Astrocyte of the hippocampus (primary cell): ENCODE measurements at regions not wholly inside any gene's neighbourhood (a gene's known extent, or its start where the extent isn't known, plus 50 kb on each side); places are given as distances from the start of the nearest gene placed in this dataset.

Experiments
- DNase-seq: peaks from one replicate; pipeline ENCODE4 v3.0.0; 2011; ENCODE audit warnings: low read depth, low spot score

- DNase-seq = no peak
Observed at GRCh38 chr18:78672862-78673446, 306.7 kb upstream of the SALL3 start.

GRCh38 chr18:78673516-78674321 is 305.9 kb upstream of the SALL3 start:
- DNase-seq = no peak

GRCh38 chr18:78675231-78675630 is 304.4 kb upstream of the SALL3 start:
- no peak for DNase-seq

GRCh38 chr18:78676622-78677482 is 302.8 kb upstream of the SALL3 start:
- no peak for DNase-seq

- DNase-seq = no peak
Observed at GRCh38 chr18:78677483-78678317, 301.9 kb upstream of the SALL3 start.

GRCh38 chr18:78678318-78678695 is 301.3 kb upstream of the SALL3 start:
- no peak for DNase-seq

GRCh38 chr18:78679031-78679430 is 300.6 kb upstream of the SALL3 start:
- no peak for DNase-seq

GRCh38 chr18:78679613-78680260 is 299.9 kb upstream of the SALL3 start:
- DNase-seq = no peak

- no peak for DNase-seq
Observed at GRCh38 chr18:78681396-78681795, 298.2 kb upstream of the SALL3 start.

GRCh38 chr18:78681934-78682333 is 297.7 kb upstream of the SALL3 start:
- no peak for DNase-seq

GRCh38 chr18:78682716-78683115 is 296.9 kb upstream of the SALL3 start:
- DNase-seq = no peak

- DNase-seq = no peak
Observed at GRCh38 chr18:78683191-78684010, 296.2 kb upstream of the SALL3 start.

- no peak for DNase-seq
Observed at GRCh38 chr18:78685250-78685979, 294.2 kb upstream of the SALL3 start.

GRCh38 chr18:78685980-78686530 is 293.6 kb upstream of the SALL3 start:
- no peak for DNase-seq

GRCh38 chr18:78686976-78687685 is 292.5 kb upstream of the SALL3 start:
- no peak for DNase-seq

- DNase-seq = no peak
Observed at GRCh38 chr18:78687736-78688135, 291.9 kb upstream of the SALL3 start.

GRCh38 chr18:78688249-78688648 is 291.4 kb upstream of the SALL3 start:
- DNase-seq = no peak

- no peak for DNase-seq
Observed at GRCh38 chr18:78688916-78689315, 290.7 kb upstream of the SALL3 start.

- no peak for DNase-seq
Observed at GRCh38 chr18:78689606-78690005, 290.0 kb upstream of the SALL3 start.
